HG02870 (cell line): ENCODE measurements at regions not wholly inside any gene's neighbourhood (a gene's known extent, or its start where the extent isn't known, plus 50 kb on each side); places are given as distances from the start of the nearest gene placed in this dataset.

Experiments
- ATAC-seq: cut with Tn5 transposase; IDR thresholded peaks from one replicate; pipeline ENCODE4 v1.9.1; 2021; ENCODE audit warnings: mild to moderate bottlenecking, moderate library complexity; ENCODE audit not compliant: unreplicated experiment

DNA sequence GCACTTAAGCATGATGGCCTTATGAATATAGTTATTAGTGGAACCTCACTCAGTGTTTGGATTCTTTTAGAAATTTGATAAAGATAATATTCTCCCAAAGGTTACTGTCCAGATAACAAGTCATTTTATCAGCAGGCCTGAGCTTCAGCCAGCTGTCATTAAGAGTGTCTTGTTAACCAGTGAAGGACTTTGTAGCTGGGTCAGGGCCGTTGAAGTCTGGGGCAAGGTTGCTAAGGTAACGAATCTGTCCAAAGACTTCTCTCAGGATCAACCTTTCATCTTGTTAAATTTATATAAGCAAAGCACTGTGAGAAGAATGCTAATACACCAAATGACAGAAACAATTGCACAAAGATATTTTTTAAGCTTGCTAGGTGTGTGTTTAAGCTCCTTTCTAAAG is 271.3 kb upstream of the TMPO start:
- no peak for ATAC-seq

DNA sequence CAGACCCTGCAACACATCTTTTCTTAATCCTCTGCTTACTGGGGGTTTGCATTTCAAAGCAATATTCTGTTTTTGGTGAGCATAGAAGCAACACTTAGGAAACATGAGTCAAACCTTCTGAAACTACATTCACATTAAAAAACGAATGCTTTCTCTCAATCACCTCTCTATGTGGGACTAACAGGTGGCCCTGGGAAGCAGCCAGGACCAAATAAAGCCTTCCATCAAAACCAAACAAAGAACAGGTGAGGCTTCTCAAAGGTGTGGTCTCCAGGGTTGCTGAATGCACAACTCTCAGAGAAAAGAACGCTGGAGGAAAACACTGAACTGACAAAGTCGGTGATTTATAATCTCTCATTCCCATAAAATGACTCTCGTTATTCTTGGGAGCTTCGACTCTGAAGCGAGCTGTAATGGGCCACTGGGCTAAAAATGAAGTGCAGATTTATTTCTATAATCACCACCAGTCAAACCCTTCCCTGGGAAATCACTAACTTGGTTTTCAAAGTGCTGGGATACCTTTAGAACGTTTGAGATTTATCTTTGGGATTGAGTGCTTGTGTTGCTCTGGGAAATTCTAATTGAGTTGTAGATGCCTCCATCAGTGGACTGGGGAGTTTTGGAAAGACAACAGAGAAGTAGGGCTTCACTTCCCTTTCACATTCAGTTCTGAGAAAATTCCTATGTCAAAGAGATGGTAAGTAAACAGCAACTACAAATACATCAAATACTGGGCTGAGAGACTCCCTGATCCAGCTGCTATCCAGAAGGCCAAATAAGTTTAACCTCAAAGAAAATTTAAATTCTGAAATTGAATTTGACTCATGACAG is 262.0 kb upstream of the TMPO start:
- ATAC-seq, result no peak

DNA sequence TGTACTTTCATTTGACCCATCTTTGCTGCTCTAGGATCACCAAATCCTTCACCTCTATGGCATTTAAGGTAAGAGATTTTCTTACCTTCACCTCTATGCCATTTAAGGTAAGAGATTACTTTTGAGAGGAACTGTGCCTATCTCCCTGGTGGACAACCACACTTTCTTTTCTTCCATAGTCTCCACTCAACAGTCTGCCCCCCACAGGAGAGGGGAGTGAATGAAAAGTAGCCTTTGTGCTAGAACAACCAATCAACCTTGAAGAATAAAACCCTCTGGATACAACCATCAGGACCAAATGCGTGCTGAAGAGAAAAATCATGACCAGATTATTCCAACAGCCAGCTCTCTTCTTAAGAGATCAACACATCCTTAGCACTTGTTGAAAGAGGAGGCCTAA is 258.6 kb upstream of the TMPO start:
- no peak for ATAC-seq

DNA sequence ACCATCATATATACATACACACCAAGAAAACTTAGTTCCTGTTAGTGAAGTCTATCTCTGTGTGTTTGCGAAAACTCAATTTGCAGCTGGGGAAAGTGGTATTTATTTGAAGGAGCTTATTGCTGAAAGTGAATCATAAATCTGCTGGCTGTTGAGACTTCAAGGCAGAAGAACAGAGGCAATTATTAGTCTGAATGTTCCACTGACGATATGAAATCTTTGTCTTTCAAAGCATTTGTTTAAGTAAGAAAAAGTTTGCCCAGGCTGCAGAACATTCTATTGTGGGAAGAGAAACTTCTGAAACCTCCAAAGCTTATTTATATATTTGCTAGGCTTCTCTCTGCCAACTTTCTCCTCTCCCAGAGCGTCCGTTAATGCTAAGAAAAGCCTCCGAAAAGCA is 255.7 kb upstream of the TMPO start:
- peak; percentile 58 for ATAC-seq

DNA sequence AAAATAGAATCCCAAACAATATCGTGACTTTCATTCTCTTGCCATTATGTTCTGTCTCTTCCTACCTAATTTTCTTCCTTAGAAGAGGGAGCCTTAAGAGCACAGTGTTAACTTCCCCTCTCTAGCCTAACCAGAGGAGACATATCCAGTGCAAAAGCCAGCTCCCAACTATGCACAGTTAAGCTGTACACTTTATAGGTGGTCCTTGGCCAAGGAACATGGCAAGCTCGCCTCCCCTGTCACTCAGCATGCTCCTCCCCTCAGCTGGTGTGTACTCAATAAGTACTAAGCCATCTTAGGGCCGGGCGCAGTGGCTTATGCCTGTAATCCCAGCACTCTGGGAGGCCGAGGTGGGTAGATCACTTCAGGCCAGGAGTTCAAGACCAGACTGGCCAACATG is 255.1 kb upstream of the TMPO start:
- ATAC-seq, result no peak

DNA sequence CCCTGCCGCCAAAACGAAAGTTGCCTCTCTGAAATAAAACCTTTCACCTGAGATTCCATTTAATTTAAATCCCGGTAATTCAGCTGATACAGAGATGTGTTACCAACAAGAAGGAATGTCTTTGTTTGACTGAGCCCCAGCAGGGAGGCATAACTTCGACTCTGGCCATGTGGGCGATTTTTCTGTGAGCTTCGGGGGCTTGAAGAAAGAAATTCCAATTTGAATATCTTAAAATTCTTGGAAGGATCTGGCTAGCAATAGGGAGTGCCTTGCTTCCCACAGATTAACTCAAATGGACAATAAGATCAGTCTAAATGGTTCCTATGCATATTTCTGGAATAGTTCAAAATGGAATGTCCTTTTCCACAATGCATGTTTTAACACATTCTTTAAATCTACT is 252.5 kb upstream of the TMPO start:
- ATAC-seq, result no peak

DNA sequence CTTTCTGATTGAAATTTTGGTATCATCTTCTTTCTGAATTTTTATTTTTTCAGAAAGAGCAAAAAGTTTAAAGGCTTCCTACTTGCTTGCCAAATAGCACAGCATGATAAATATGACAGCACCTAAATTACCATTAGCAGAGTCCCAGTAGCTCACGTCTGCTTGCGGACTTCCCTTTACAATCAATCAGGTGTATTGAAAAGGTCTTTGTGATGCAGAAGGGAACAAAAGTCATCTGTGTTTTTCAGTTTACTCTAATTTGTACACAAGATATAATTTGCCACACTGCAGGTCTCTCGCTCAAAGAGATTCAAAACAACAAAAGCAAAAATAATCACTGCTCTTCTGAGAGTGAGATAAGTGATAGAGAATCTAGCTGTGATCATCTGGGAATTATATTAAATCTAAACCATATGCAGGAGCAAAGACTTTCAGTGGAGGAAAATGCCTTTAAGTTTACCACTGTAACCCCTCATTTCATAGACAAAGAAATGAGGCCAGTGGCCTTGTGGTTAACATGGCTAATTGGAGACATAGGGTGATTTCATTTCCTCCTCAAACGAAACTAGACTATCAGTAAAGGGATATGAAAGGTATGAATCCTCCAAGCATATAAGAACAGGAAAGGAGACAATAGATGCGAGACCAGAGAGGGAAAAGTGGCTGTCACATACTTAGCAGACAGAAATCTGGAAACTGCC is 240.8 kb upstream of the TMPO start:
- peak; percentile 97 for ATAC-seq

DNA sequence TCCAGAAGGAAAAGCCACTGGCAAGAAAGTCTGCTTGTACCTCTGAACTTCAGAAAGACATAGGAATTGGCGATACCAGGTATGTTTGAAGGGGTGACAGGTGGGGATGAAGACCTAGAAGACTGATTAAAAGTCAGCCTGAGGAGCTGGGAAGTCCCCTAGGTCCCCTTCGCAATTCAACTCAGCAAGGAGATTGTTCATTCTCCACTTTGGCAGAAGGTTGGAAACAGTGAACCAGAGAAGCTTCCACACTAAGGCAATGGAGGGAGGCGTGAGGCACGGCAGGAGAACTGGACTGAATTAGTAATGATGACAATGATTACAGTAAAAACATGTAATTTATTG is 240.3 kb upstream of the TMPO start:
- ATAC-seq, result peak; percentile 43

DNA sequence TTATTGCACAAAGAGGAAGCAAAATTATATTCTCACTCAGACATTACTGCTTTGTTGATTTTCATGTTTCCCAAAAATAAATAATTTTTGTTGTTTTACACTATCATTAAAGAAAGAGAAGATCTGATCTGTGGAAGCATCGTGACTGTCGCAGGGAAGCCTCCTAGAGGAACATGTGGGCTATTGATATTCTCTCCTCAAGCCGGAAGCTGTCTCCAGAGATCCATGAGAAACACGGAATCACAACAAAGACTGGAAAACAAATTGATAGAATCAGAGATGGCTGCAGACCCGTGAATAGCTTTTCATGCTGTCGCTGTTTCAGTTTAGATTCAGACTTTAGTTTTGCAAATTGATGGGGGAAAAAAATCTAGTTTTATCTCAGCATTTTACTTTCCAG is 235.2 kb upstream of the TMPO start:
- ATAC-seq, result no peak

DNA sequence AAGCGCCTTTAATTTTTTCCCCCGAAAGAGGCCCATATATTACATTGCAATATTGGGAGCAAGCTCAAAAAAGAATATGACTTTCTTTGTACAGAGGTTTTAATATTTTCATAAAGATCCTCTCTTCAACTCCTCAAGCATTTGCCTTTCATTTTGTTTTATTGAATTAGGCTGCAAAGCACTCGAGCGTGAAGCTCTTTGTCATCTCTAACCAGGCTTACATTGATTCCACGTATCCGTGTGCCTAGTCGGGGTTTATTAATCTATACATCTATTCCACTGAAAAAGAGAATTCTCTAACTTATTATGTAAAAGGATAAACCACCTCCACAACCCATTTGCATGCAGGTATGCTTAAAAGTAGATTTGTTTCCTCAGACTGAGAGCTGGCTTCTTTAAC is 234.8 kb upstream of the TMPO start:
- no peak for ATAC-seq

DNA sequence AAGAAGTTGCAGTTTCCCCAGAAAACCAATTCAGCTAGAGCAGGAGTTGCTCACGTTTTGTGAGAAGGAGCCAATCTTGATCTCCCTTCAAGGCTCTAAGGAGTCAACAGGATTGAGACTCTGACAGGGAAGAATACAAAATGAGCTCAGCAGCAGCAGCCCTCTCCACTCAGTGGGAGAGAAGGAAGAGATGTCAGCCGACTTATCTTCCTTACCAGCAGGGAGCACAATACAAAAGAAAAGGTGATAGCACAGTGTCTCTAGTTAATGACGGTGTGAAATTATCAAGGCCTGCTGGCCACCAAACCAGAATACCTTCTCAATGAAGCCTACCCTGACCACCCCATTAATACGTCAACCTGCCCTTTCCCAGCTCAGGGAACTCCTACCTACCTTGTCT is 223.6 kb upstream of the TMPO start:
- no peak for ATAC-seq

DNA sequence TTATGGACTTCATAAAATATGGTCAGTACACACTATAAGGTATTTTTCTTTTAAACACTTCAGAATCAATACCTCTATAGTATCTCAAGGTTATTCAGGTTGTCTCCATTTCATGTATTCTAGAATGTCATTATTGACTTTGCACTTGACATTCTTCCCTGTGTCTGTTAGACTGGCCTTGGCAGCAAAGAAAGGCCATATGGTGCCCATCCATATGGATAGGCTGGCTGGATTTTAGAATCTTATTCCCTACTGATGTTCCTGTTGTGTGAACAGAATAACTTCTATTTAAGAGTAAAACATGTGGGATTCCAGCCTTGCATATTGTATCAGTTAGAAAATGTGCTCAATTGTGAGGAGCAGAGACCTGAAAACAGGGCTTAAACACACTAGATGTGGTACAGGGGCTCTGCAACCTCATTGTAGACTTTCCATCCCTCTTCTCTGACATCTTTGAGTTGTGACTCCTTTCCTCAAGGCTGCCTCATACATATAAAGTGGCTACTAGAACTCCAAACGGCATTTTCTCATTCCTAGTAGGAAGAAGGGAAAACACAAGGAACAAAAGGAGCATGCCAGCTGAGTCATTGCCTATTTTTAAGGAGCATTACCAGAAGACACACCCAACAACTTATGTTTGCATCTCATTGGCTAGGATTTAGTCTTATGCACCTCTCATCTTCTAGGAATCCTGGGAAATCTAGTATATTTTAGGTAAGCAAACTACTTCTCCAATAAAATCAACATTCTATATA is 221.2 kb upstream of the TMPO start:
- ATAC-seq, result no peak

DNA sequence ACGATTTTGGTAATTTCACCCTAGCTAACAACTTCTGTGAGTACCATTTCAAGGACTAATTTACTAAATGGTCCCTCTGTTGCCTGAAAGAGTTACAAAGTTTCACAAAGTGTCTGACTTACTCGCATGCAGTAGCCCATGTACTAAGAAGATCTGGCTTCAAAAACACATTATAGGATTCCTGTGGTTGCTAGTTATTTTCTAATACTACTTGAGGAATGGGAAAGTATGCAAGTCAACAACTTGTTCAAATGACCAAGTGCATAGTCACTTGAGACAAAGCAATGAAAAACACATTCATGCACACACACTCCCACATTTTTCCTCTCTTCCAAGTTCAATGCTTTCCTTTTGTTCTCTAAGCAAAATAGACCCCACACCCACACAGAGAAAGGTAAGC is 219.7 kb upstream of the TMPO start:
- ATAC-seq, result no peak

DNA sequence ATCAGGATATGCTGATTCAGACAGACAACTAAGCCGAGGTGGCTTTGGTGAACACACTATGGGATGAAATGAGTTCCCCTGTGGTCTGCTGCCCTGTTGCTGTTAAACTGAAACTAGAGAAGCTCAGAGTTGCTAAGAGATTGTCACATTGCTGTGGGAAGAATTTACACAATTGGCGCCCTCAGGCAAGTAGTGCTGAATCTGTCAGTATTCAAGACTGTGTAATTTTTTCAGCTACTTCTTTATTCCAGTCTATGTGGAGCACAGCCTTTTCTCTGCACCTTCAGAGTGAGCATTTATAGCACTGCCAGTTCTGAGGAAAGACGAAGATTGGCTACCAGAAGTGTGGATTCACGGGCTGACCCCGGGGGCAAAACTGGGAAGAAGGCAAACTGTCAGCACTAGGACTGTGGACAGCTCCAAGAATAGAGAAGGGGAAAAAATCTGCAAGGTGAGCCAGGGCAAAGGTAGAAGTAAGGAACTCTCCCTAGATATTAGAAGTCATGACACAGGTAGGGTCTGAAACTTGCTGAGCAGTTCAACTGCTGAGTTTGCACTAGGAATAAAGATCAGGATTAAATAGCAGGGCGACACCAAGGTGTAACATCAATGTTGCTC is 218.8 kb upstream of the TMPO start:
- ATAC-seq, result no peak

DNA sequence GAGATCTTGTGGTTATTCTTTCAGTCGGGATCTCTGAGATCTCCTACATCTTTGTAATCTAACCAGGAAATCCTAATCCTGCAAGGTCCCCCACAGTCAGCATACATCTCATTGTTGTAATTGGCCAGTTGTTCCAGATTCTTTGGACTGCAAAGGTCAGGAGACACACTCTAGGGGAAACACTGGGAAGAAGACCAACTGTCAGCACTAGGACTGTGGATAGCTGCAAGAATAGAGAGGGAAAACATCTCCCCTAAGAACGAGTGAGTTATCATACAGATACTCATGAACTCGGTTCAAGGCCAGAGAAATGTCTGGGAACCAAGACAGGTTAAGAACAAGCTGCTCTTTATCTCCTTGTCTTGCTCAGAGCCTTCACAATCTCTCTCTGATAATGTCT is 217.9 kb upstream of the TMPO start:
- no peak for ATAC-seq

DNA sequence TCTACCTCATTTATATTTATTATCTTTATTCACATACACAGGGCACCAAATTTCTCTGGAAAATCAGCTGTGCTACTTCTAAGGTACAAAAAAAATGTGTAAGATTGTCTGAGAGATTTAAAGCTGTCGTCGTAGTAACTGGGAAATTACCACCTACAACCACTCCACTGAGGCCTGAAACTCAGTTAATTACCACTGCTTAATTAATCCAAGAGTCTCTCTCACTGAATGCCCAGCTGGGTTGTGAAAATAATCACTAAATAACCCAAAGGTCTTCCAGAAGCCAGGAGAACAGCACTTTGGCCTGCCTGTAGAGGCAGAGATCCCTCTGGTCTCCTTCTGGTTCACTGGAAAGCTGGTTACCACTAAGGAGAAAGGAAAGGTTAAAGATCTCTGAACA is 207.2 kb upstream of the TMPO start:
- no peak for ATAC-seq

DNA sequence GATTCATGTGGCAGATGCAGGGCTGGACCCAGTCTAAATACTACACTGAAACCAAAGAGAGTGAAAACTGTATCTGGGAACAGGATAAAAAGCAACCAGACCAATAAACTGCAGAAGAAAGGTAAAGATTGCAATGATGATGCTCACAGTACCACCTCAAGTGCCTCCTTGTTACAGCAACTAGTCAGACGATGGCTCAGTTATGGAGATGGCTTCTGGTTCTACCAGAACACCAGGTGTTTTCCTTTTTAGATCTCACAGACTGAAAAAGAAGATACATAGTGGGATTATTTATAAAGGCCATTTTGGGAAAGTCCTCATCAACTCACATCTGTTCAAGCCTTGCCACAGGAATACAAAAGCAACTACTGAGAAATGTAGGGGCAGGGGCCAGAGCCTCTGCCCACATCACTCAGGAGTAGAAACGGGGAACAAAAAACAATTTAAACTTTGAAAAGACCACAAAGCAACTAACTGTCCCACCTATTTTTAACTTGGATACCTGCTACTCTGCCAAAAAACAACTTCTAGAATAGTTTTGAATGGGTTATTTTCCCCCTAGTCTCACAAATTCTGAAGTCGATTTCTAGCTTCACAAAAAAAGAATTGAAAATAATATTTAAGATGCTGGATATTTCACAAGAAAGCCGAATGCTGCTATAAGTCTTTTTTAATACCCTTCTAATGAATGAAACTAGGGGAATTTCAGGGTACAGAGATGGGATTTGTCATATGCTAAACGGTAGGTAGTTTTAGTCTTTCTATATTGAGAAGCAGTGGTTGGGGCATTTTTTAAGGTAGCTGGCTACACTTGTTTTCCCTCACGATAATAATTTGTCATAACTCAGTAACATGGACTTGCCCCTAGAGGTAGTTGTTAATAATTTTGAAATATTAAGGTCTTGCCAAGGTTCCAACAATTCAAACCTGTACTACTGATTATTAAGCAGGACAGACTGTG is 197.2 kb upstream of the TMPO start:
- peak; percentile 49 for ATAC-seq

DNA sequence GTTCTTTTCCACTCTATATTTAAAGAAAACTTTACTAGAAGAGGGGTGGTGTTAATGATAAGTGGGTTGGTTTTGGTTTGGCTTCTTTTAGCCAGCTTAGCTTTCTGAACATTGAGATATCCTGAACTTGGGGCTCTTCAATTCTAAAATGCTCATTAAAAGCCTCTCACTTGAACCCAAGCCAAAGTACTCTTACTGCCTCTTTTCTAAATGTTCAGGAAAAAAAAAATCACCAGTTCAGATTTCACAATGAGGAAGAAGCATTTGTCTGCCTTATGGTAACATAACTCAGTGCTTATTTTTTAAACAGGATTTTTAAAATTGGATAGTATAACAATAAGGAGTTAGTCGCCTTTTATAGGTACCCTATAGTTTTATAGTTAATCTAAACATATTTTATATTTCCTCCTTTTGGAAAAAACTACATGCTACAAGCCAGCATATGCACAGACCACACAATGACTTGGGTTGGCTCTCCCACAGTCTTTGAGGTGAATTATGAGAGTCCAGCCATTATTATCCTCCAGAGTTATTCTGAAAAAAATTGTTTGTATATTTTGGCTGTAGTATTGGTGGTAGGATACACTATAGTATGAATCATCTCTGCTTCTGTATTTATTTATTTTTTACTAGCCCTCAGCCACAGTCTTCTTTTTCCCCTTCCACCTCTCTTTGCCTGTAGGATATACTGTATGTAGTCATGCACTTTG is 195.5 kb upstream of the TMPO start:
- ATAC-seq, result no peak

DNA sequence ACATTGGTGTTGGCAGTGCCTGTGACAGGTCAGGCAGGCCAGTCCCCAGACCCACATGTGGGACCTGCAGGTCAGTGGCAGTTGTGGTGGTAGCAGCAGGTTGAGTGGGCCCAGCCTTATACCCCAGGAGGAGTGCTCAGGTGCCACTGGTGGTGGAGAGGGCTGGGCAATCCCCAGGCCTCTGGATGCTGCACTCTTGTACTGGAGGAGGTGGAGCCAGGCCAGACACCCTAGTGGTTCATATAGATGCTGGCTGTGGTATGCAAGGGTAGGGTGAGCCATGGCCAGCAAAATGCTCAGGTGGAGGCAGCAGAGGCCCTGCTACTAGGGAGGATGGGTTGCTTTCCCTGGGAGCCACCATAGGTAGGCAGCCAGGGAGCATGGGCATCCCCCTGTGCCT is 190.4 kb upstream of the TMPO start:
- ATAC-seq, result no peak

DNA sequence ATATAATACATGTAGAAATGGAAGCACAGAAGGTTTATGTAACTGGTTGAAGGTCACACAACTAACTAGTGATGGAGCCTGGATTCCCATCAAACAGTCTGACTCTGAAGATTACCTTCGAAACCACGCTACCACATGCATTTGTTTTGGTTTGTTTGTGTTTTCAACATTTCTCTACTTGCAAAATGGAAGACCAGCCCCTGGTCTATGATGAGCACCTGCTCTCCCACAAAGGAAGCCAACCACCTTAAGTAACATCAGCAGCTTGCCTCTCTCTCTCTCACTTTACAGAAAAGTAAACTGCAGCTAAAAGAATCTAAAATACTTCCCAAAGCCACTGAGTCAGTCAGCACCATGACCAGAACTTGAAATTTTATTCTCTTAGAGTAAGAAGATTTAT is 186.9 kb upstream of the TMPO start:
- no peak for ATAC-seq
